Colonic mucosa (tissue), 4 donors: ENCODE measurements at regions not wholly inside any gene's neighbourhood (a gene's known extent, or its start where the extent isn't known, plus 50 kb on each side); places are given as distances from the start of the nearest gene placed in this dataset.

Experiments
- DNase-seq: peaks from one replicate; pipeline ENCODE4 v3.0.0-alpha.2; 2020
- H3K27ac ChIP-seq: fragments of 200-600 bp; one replicate; pipeline ENCODE4 v1.8.0; 2021
- H3K27me3 ChIP-seq: fragments of 200-600 bp; one replicate; pipeline ENCODE4 v1.8.0; 2021
- H3K36me3 ChIP-seq: fragments of 200-600 bp; one replicate; pipeline ENCODE4 v1.8.0; 2021
- H3K4me1 ChIP-seq: fragments of 200-600 bp; one replicate; pipeline ENCODE4 v1.8.0; 2021; ENCODE audit warnings: mild to moderate bottlenecking
- H3K4me3 ChIP-seq: fragments of 200-600 bp; one replicate; pipeline ENCODE4 v1.8.0; 2021
- H3K9ac ChIP-seq, 2 donors: one replicate each; pipeline ENCODE4 v1.7.0; 2013; ENCODE audit warnings: control low read depth in 2 of 2, low read depth in 2 of 2, low read length in 2 of 2
- H3K9me3 ChIP-seq: fragments of 200-600 bp; one replicate; pipeline ENCODE4 v1.8.0; 2021
- CTCF ChIP-seq: fragments of 200-600 bp; IDR thresholded peaks from one replicate; pipeline ENCODE4 v1.8.0; 2022; ENCODE audit warnings: antibody characterized with exemption, mild to moderate bottlenecking
- intact Hi-C: fragments of 100-400 bp; cut with DNase I; formaldehyde crosslinking; loops from one replicate; pipeline ENCODE4 v1.14.1; 2022
- donor health status: healthy.
- donor health status: DM: no; HTN: no; CAD: no.
- donor health status: DM: no; HTN: no; CAD: no.

GRCh38 chr5:3361811-3362605 is 233.6 kb upstream of the IRX1 start:
- Histone ChIP-seq H3K27ac (no peak overlapping the region), H3K9ac (no peak overlapping the region), H3K4me1 (no peaks in the 10 kb centered on the region), H3K4me3 (no peak overlapping the region), H3K27me3 (no peaks in the 10 kb centered on the region), H3K36me3 (no peaks in the 10 kb centered on the region), H3K9me3 (no peaks in the 10 kb centered on the region)
- peak; percentile 1 for DNase-seq
- no peak for TF ChIP-seq CTCF
- intact Hi-C loops: no loop called here

- Histone ChIP-seq H3K4me1 (no peaks in the 10 kb centered on the region), H3K27me3 (no peaks in the 10 kb centered on the region), H3K36me3 (no peaks in the 10 kb centered on the region), H3K9me3 (no peaks in the 10 kb centered on the region), H3K9ac (no peak overlapping the region), H3K27ac (no peak overlapping the region), H3K4me3 (no peak overlapping the region)
- TF ChIP-seq CTCF: no peak
- peak; percentile 8 for DNase-seq
- intact Hi-C loops: no loop called here
Measured at GRCh38 chr5:3359642-3360041, 236.0 kb upstream of the IRX1 start.

GRCh38 chr5:3357291-3357690 is 238.3 kb upstream of the IRX1 start:
- Histone ChIP-seq H3K27ac (no peak overlapping the region), H3K27me3 (no peaks in the 10 kb centered on the region), H3K9me3 (no peaks in the 10 kb centered on the region), H3K9ac (no peak overlapping the region), H3K4me1 (no peaks in the 10 kb centered on the region), H3K36me3 (no peaks in the 10 kb centered on the region), H3K4me3 (no peak overlapping the region)
- no peak for TF ChIP-seq CTCF
- intact Hi-C loops: no loop called here
- DNase-seq: no peak

GRCh38 chr5:3356016-3356415 is 239.6 kb upstream of the IRX1 start:
- intact Hi-C loops: no loop called here
- DNase-seq: no peak
- Histone ChIP-seq H3K27me3 (no peaks in the 10 kb centered on the region), H3K4me1 (no peaks in the 10 kb centered on the region), H3K9ac (no peak overlapping the region), H3K36me3 (no peaks in the 10 kb centered on the region), H3K27ac (no peak overlapping the region), H3K9me3 (no peaks in the 10 kb centered on the region), H3K4me3 (no peak overlapping the region)
- no peak for TF ChIP-seq CTCF

GRCh38 chr5:3355126-3355525 is 240.5 kb upstream of the IRX1 start:
- no peak for TF ChIP-seq CTCF
- no peaks in the 10 kb centered on the region for H3K36me3 ChIP-seq

More at GRCh38 chr5:3355126-3355525, 240.5 kb upstream of the IRX1 start:
- no peak overlapping the region for H3K27ac ChIP-seq
- H3K27me3 ChIP-seq: no peaks in the 10 kb centered on the region
- H3K9me3 ChIP-seq: no peaks in the 10 kb centered on the region
- H3K4me3 ChIP-seq: no peak overlapping the region
- intact Hi-C loops: no loop called here
- no peaks in the 10 kb centered on the region for H3K4me1 ChIP-seq
- DNase-seq: no peak
- no peak overlapping the region for H3K9ac ChIP-seq
